SK-N-SH treated with all-trans-retinoic acid at 6 μM for 48 hours (cell line): ENCODE measurements at regions not wholly inside any gene's neighbourhood (a gene's known extent, or its start where the extent isn't known, plus 50 kb on each side); places are given as distances from the start of the nearest gene placed in this dataset.

Source experiments
- ARNTL ChIP-seq: fragments of 450-650 bp; formaldehyde crosslinking; IDR thresholded peaks from 2 replicates; pipeline ENCODE4 v1.5.0; 2020; ENCODE audit warnings: low read depth, mild to moderate bottlenecking, moderate library complexity, borderline replicate concordance
- BACH2 ChIP-seq: fragments of 250-450 bp; sonication (Bioruptor Pico); IDR thresholded peaks from 2 replicates; pipeline ENCODE4 v1.9.0; 2021; ENCODE audit warnings: mild to moderate bottlenecking, borderline replicate concordance
- ESRRG ChIP-seq: fragments of 250-450 bp; sonication (Bioruptor Pico); IDR thresholded peaks from 2 replicates; pipeline ENCODE4 v1.6.1; 2021; ENCODE audit warnings: mild to moderate bottlenecking
- GLIS3 ChIP-seq: fragments of 250-450 bp; sonication (Bioruptor Pico); IDR thresholded peaks from 2 replicates; pipeline ENCODE4 v1.5.0; 2020; ENCODE audit warnings: mild to moderate bottlenecking, moderate library complexity
- OSR1 ChIP-seq: fragments of 250-450 bp; sonication (Bioruptor Pico); IDR thresholded peaks from 2 replicates; pipeline ENCODE4 v1.8.0; 2022; ENCODE audit warnings: moderate library complexity, mild to moderate bottlenecking, inconsistent platforms
- PATZ1 ChIP-seq: fragments of 250-450 bp; sonication (Bioruptor Pico); IDR thresholded peaks from 2 replicates; pipeline ENCODE4 v1.8.0; 2020; ENCODE audit warnings: mild to moderate bottlenecking, moderate library complexity, borderline replicate concordance
- PPARA ChIP-seq: fragments of 250-450 bp; sonication (Bioruptor Pico); IDR thresholded peaks from 2 replicates; pipeline ENCODE4 v1.5.0; 2020; ENCODE audit warnings: mild to moderate bottlenecking, borderline replicate concordance
- RARB ChIP-seq: fragments of 250-450 bp; sonication (Bioruptor Pico); IDR thresholded peaks from 2 replicates; pipeline ENCODE4 v1.8.0; 2021; ENCODE audit warnings: mild to moderate bottlenecking, moderate library complexity
- SNAI2 ChIP-seq: fragments of 250-450 bp; sonication (Bioruptor Pico); IDR thresholded peaks from 2 replicates; pipeline ENCODE4 v1.5.0; 2020; ENCODE audit warnings: mild to moderate bottlenecking, moderate library complexity
- TOX ChIP-seq: fragments of 250-450 bp; sonication (Bioruptor Pico); IDR thresholded peaks from 2 replicates; pipeline ENCODE4 v1.8.0; 2021; ENCODE audit warnings: mild to moderate bottlenecking, moderate library complexity, borderline replicate concordance
- TSHZ2 ChIP-seq: fragments of 250-450 bp; sonication (Bioruptor Pico); IDR thresholded peaks from 2 replicates; pipeline ENCODE4 v1.5.0; 2020; ENCODE audit warnings: mild to moderate bottlenecking, moderate library complexity
- ZFP30 ChIP-seq: fragments of 450-650 bp; formaldehyde crosslinking; IDR thresholded peaks from 2 replicates; pipeline ENCODE4 v1.5.0; 2022; ENCODE audit warnings: mild to moderate bottlenecking, moderate library complexity
- ZNF70 ChIP-seq: fragments of 450-650 bp; formaldehyde crosslinking; IDR thresholded peaks from 2 replicates; pipeline ENCODE4 v1.5.0; 2020; ENCODE audit warnings: mild to moderate bottlenecking, moderate library complexity

GRCh38 chr10:130962240-130963051, 349.1 kb downstream of the TCERG1L start:
- no peak for TF ChIP-seq GLIS3 (CRISPR knock-in tag)
- no peak for TF ChIP-seq RARB
- TF ChIP-seq ARNTL (CRISPR knock-in tag): no peak
- no peak for TF ChIP-seq PATZ1
- no peak for TF ChIP-seq TSHZ2 (CRISPR knock-in tag)
- TF ChIP-seq BACH2 (CRISPR knock-in tag): no peak
- TF ChIP-seq ZFP30: no peak
- no peak for TF ChIP-seq SNAI2 (CRISPR knock-in tag)
- TF ChIP-seq ESRRG (CRISPR knock-in tag): no peak
- no peak for TF ChIP-seq OSR1 (CRISPR knock-in tag)
- no peak for TF ChIP-seq ZNF70
- TF ChIP-seq TOX: no peak
- TF ChIP-seq PPARA (CRISPR knock-in tag): no peak
